ENCODE measurements at regions not wholly inside any gene's neighbourhood (a gene's known extent, or its start where the extent isn't known, plus 50 kb on each side); places are given as distances from the start of the nearest gene placed in this dataset.
"Not testable (repeated sequence)": the region's sequence is repeated elsewhere in the genome, so short reads cannot be mapped to it uniquely, and the experiment has no call there.

DNA sequence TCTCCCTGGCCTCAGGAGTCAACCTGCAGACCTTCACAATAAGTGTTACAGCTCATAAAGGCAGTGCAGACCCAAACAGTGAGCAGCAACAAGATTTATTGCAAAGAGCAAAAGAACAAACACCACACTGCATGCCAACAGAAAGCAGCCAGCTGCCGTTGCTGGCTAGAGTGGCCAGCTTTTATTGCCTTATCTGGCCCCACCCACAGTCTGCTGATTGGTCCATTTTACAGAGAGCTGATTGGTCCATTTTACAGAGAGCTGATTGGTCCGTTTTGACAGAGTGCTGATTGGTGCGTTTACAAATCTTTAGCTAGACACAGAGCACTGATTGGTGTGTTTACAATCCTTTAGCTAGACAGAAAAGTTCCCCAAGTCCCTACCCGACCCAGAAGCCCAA is 885.9 kb upstream of the SPRY2 start:
- TF ChIP-seq, protein P1, sequence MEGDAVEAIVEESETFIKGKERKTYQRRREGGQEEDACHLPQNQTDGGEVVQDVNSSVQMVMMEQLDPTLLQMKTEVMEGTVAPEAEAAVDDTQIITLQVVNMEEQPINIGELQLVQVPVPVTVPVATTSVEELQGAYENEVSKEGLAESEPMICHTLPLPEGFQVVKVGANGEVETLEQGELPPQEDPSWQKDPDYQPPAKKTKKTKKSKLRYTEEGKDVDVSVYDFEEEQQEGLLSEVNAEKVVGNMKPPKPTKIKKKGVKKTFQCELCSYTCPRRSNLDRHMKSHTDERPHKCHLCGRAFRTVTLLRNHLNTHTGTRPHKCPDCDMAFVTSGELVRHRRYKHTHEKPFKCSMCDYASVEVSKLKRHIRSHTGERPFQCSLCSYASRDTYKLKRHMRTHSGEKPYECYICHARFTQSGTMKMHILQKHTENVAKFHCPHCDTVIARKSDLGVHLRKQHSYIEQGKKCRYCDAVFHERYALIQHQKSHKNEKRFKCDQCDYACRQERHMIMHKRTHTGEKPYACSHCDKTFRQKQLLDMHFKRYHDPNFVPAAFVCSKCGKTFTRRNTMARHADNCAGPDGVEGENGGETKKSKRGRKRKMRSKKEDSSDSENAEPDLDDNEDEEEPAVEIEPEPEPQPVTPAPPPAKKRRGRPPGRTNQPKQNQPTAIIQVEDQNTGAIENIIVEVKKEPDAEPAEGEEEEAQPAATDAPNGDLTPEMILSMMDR (conservative IDR thresholded peaks at IDR 0.05) = not testable (repeated sequence)
- TF ChIP-seq ZFX (IDR thresholded peaks at IDR 0.05) = not testable (repeated sequence)
